Inflammatory macrophage (primary cell): ENCODE measurements at regions not wholly inside any gene's neighbourhood (a gene's known extent, or its start where the extent isn't known, plus 50 kb on each side); places are given as distances from the start of the nearest gene placed in this dataset.

Source experiments
- DNase-seq, 2 donors: peaks; one replicate each; pipeline ENCODE4 v3.0.0-alpha.2; 2020 to 2022

- DNase-seq = no peak
These were observed 350.0 kb upstream of the AKR1E2 start for GRCh38 chr10:4475827-4476490.

GRCh38 chr10:4474829-4475228 lies 351.2 kb upstream of the AKR1E2 start:
- DNase-seq = no peak

- DNase-seq = no peak
These were observed 352.0 kb upstream of the AKR1E2 start for GRCh38 chr10:4473977-4474376.

DNA sequence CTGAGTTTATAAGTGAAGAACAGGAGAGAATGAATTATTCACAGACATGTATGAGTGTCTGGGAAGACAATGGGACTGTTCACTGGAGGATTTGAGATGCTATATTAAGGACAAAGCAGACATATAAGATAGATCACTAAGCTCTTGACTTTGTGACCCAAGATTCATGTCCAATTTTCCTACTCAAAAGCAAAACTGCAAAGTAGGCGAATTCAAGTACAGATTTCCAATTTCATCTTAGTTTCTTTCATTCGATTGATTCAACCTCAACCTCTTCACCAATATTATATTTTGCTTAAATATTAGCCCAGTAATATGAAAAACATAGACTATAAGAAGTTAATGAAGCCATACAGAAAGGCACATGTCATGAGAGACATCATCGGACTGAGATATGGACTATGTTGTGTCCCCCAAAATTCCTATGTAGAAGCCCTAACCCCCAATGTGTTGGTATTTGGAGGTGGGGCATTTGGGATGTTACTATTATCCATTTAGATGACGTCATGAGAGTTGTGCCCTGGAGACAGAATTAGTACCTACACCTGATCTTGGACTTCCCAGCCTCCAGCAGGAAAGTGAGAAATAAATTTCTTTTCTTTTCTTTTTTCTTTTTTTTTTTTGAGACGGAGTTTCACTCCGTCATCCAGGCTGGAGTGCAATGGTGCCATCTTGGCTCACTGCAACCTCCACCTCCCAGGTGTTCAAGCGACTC lies 353.7 kb upstream of the AKR1E2 start:
- DNase-seq = no peak

GRCh38 chr10:4470231-4470835 lies 355.7 kb upstream of the AKR1E2 start:
- no peak for DNase-seq

DNA sequence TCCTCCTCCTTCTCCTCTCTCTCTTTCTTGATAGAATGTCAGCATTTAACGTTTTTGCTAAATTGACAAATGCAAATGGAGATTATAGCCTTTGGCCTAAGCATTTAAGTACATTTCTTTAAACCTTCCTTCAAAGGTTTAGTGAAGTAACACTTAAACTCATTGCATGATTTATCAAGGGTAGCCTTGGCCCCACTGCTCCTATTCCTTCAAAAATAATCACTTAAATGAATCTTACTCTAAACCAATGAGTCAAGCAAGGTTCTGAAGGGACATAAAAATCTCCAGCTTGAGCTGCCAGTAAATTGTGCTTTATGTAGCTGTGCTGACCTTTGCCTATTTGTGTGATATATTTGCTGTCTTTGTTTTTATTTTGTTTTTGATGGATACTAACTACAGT lies 358.5 kb upstream of the AKR1E2 start:
- no peak for DNase-seq

- DNase-seq = no peak
These were observed 365.7 kb upstream of the AKR1E2 start for GRCh38 chr10:4460267-4460666.

- no peak for DNase-seq
These were observed 366.5 kb upstream of the AKR1E2 start for GRCh38 chr10:4459531-4459930.

DNA sequence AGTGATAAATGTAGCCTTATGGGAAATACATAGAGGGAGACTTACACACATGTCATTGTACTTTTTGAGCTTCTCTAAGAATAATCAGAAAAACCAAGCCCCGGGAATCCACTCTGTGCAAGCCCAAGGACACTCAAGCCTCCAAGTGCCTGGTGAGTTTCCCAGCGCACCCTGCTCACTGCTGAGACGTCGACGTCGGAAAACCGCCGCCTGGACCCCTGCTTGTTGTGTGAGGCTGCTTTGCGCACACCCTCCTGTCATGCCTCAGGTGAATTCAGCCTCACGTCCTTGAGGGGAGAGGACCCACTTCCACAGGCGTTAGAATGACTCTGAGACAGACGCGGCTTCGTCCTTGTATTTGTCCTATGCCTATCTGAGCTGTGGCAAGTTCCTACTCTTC lies 368.4 kb upstream of the AKR1E2 start:
- no peak for DNase-seq

GRCh38 chr10:4456776-4457175 lies 369.2 kb upstream of the AKR1E2 start:
- no peak for DNase-seq

- no peak for DNase-seq
These were observed 369.7 kb upstream of the AKR1E2 start for GRCh38 chr10:4456279-4456678.

GRCh38 chr10:4453950-4454349 lies 372.1 kb upstream of the AKR1E2 start:
- DNase-seq = peak in 1 of 2 donors; percentile 24

DNA sequence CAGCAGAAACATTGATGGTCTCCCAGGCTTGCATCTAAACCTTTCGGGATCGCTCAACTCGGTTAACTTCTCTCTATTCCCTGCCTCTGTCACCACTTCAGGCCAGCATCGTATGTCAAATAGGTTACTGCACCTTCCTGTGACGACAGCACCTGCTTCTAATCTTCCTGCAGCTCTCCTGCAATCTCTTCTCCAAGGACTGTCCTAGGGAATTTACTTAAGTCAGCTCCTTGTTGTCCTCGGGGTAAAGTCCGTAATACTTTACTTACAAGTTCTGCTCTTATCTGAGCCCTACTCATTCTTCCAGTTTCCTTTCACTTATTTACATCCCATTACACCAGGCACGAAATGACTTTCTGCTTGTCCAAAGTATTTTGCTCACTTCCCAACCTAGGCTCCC lies 372.7 kb upstream of the AKR1E2 start:
- DNase-seq = no peak

GRCh38 chr10:4450981-4451908 lies 374.8 kb upstream of the AKR1E2 start:
- DNase-seq = peak; percentile 3 to 17

DNA sequence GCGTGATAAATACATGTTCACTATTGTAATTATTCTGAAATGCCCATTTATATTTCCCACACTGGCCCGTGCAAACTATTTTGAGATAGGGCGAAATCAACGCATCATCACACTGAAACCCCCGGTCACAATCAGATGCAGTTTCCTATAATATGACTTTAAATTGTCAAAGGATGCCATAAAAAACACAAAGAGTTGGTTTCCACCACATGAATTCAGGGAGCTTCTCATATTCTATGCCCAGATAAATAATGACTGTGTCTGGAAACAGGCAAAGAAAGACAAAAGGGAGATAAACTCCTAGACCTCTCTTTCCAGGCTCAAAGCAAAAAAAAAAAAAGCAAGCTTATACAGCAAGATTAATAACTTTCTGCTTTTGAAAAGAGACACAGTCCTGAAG lies 375.8 kb upstream of the AKR1E2 start:
- no peak for DNase-seq

DNA sequence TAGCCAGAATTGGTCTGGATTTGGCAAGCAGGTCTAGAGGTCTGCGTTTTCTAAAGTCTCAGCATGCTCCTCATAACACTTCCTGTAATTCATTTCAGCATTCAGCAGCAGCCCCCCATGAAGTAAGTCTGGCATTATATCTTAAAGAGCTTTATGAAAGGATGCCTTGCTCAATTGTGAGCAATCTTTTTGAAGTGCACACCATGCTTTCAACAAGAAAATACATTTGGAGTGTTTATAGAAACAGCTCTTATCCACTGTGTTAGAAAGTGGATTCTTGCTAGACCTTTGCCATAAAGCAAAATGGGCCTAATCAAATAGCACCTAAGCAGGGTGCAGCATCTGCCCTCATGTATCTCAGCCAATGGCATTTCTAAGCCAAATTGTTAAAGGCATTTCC lies 378.0 kb upstream of the AKR1E2 start:
- no peak for DNase-seq

- no peak for DNase-seq
These were observed 382.6 kb upstream of the AKR1E2 start for GRCh38 chr10:4443419-4443818.

DNA sequence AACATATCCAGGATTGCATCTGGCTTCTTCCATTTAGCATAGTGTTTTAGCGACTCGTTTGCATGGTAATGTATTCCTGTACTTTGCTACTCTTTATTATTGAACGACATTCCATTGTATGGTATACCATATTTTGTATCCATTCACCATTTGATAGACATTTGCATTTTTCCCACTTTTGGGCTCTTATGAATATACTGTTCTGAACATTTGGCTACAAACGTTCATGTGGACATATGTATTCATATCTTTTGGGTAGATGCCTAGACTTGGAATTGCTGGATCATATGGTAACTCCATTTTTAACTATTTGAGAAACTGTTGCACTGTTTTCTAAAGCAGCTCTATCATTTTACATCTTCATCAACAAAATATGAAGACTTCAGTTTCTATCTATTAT lies 383.7 kb upstream of the AKR1E2 start:
- no peak for DNase-seq

GRCh38 chr10:4440260-4440659 lies 385.7 kb upstream of the AKR1E2 start:
- DNase-seq = no peak

GRCh38 chr10:4437791-4438190 lies 388.2 kb upstream of the AKR1E2 start:
- DNase-seq = peak; percentile 7 to 50

- DNase-seq = no peak
These were observed 388.9 kb upstream of the AKR1E2 start for GRCh38 chr10:4437061-4437460.

DNA sequence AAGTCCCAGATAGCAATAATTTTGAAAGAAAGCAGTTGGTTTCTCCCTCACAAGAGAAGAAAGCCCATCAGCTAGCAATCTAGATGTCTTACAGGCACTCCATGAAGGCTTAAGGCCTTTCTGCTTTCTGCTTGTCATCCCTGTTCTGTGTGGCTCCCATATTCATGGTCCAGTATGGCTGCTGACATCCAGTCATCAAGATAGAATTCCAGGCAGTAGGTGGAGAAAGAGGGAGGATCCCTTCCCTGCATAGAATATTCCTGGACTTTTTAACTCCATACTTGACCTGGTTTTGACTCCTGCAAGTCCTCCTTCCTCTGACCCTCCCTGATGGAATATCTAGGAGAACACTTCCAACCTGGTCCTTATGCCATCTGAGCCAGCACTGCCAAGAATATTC lies 389.9 kb upstream of the AKR1E2 start:
- DNase-seq = no peak

DNA sequence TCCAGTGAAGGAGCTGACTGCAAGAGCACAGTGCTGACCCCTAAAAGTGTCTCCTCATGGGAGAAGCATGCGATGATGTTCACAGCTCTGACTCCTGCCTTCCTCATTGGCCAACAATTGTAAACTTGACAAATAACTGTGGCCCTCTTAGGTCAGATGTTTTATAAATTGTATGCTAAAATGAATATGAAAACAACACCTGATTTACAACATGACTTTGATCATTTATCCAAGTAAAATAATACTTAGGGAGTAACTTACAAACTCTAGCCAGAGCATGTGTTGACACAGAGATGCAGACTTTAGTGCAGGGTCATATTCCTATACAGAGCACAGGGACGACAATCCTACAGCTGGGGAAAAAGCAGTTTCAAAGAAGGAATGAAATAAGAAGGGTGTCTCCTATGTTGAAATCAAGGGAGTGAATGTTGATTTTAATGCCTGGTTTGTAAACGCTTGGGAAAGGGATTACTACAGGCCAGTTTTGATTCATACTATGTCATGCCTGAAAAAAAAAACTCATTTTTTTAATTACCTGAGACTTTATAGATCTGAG lies 391.4 kb upstream of the AKR1E2 start:
- DNase-seq = no peak
